T-helper 17 cell (primary cell): ENCODE measurements at regions not wholly inside any gene's neighbourhood (a gene's known extent, or its start where the extent isn't known, plus 50 kb on each side); places are given as distances from the start of the nearest gene placed in this dataset.
"Not testable (repeated sequence)": the region's sequence is repeated elsewhere in the genome, so short reads cannot be mapped to it uniquely, and the experiment has no call there.

Source experiments
- ATAC-seq: fragments of 150-1000 bp; cut with Tn5 transposase; 2 replicates; pipeline ENCODE4 v1.10.0; 2021; ENCODE audit warnings: mild to moderate bottlenecking, moderate library complexity
- DNase-seq, 3 donors: peaks; one replicate each; pipeline versions ENCODE4 v3.0.0 to v3.0.0-alpha.2; 2020 to 2021
- H3K9me3 ChIP-seq: one replicate; pipeline ENCODE4 v1.7.0; 2013; ENCODE audit warnings: low read length, mild to moderate bottlenecking; ENCODE audit not compliant: control insufficient read depth, poor library complexity, severe bottlenecking
- H3K27ac Mint-ChIP-seq: one replicate; pipeline ENCODE4 v1.8.0; 2022; ENCODE audit warnings: mild to moderate bottlenecking, moderate library complexity, mixed read lengths
- H3K27me3 Mint-ChIP-seq: one replicate; pipeline ENCODE4 v1.8.0; 2022; ENCODE audit warnings: mixed read lengths
- H3K36me3 Mint-ChIP-seq: one replicate; pipeline ENCODE4 v1.8.0; 2022; ENCODE audit warnings: low read depth, mixed read lengths
- H3K4me1 Mint-ChIP-seq: one replicate; pipeline ENCODE4 v1.8.0; 2022; ENCODE audit warnings: mild to moderate bottlenecking, mixed read lengths
- H3K4me3 Mint-ChIP-seq: one replicate; pipeline ENCODE4 v1.8.0; 2022; ENCODE audit warnings: mild to moderate bottlenecking, moderate library complexity, mixed read lengths

- Mint-ChIP-seq H3K36me3 (no peaks in the 10 kb centered on the region), H3K4me1 (no peaks in the 10 kb centered on the region), H3K27ac (no peak overlapping the region), H3K4me3 (no peak overlapping the region), H3K27me3 (no peaks in the 10 kb centered on the region)
- no peaks in the 10 kb centered on the region for H3K9me3 ChIP-seq
- DNase-seq (no peak), ATAC-seq (no peak)
Measured at GRCh38 chr5:130476325-130476724, 572.1 kb downstream of the CHSY3 start.

- Mint-ChIP-seq H3K4me3 (no peak overlapping the region), H3K36me3 (no peaks in the 10 kb centered on the region), H3K4me1 (no peaks in the 10 kb centered on the region), H3K27me3 (no peaks in the 10 kb centered on the region), H3K27ac (no peak overlapping the region)
- no peak for ATAC-seq
- DNase-seq: no peak
- no peaks in the 10 kb centered on the region for H3K9me3 ChIP-seq
Measured at GRCh38 chr5:130462516-130462915, 558.3 kb downstream of the CHSY3 start.

- Mint-ChIP-seq H3K4me3 (no peak overlapping the region), H3K27ac (no peak overlapping the region), H3K4me1 (no peaks in the 10 kb centered on the region), H3K27me3 (no peaks in the 10 kb centered on the region), H3K36me3 (no peaks in the 10 kb centered on the region)
- H3K9me3 ChIP-seq: no peaks in the 10 kb centered on the region
- ATAC-seq (no peak), DNase-seq (no peak)
Measured at GRCh38 chr5:130455175-130455574, 550.9 kb downstream of the CHSY3 start.

GRCh38 chr5:130452744-130453143 lies 548.5 kb downstream of the CHSY3 start:
- no peaks in the 10 kb centered on the region for H3K36me3 Mint-ChIP-seq
- DNase-seq: no peak
- no peaks in the 10 kb centered on the region for H3K4me1 Mint-ChIP-seq
- H3K27ac Mint-ChIP-seq: no peak overlapping the region
- no peaks in the 10 kb centered on the region for H3K27me3 Mint-ChIP-seq
- H3K9me3 ChIP-seq: no peaks in the 10 kb centered on the region
- no peak overlapping the region for H3K4me3 Mint-ChIP-seq
- ATAC-seq: no peak

GRCh38 chr5:130436430-130436829 lies 532.2 kb downstream of the CHSY3 start:
- no peak for DNase-seq
- no peaks in the 10 kb centered on the region for H3K9me3 ChIP-seq
- H3K27me3 Mint-ChIP-seq: no peaks in the 10 kb centered on the region
- H3K4me1 Mint-ChIP-seq: no peaks in the 10 kb centered on the region
- H3K27ac Mint-ChIP-seq: no peak overlapping the region
- no peak for ATAC-seq
- no peaks in the 10 kb centered on the region for H3K36me3 Mint-ChIP-seq
- no peak overlapping the region for H3K4me3 Mint-ChIP-seq

- Mint-ChIP-seq H3K4me3 (no peak overlapping the region), H3K27me3 (peaks cover 9% of the 10 kb centered on the region), H3K36me3 (no peaks in the 10 kb centered on the region), H3K27ac (no peak overlapping the region), H3K4me1 (no peaks in the 10 kb centered on the region)
- H3K9me3 ChIP-seq: no peaks in the 10 kb centered on the region
- DNase-seq: no peak
- ATAC-seq: no peak
Measured at GRCh38 chr5:130427222-130427955, 523.1 kb downstream of the CHSY3 start.

GRCh38 chr5:130425424-130425823 lies 521.2 kb downstream of the CHSY3 start:
- H3K9me3 ChIP-seq: no peaks in the 10 kb centered on the region
- H3K36me3 Mint-ChIP-seq: no peaks in the 10 kb centered on the region
- no peaks in the 10 kb centered on the region for H3K4me1 Mint-ChIP-seq
- H3K27ac Mint-ChIP-seq: no peak overlapping the region
- no peak overlapping the region for H3K4me3 Mint-ChIP-seq
- DNase-seq (no peak), ATAC-seq (no peak)
- H3K27me3 Mint-ChIP-seq: peaks cover 9% of the 10 kb centered on the region

GRCh38 chr5:130424341-130424740 lies 520.1 kb downstream of the CHSY3 start:
- ATAC-seq (no peak), DNase-seq (no peak)
- Mint-ChIP-seq H3K4me3 (no peak overlapping the region), H3K27ac (no peak overlapping the region), H3K27me3 (peaks cover 9% of the 10 kb centered on the region), H3K4me1 (no peaks in the 10 kb centered on the region), H3K36me3 (no peaks in the 10 kb centered on the region)
- no peaks in the 10 kb centered on the region for H3K9me3 ChIP-seq

GRCh38 chr5:130402906-130403305 lies 498.6 kb downstream of the CHSY3 start:
- no peaks in the 10 kb centered on the region for H3K9me3 ChIP-seq
- Mint-ChIP-seq H3K27me3 (no peaks in the 10 kb centered on the region), H3K4me1 (no peaks in the 10 kb centered on the region), H3K36me3 (no peaks in the 10 kb centered on the region), H3K4me3 (no peak overlapping the region), H3K27ac (no peak overlapping the region)
- DNase-seq (no peak), ATAC-seq (no peak)

- Mint-ChIP-seq H3K27me3 (no peaks in the 10 kb centered on the region), H3K36me3 (no peaks in the 10 kb centered on the region), H3K4me3 (no peak overlapping the region), H3K27ac (no peak overlapping the region), H3K4me1 (no peaks in the 10 kb centered on the region)
- DNase-seq: no peak
- ATAC-seq: no peak
- H3K9me3 ChIP-seq: no peaks in the 10 kb centered on the region
Measured at GRCh38 chr5:130400091-130400490, 495.8 kb downstream of the CHSY3 start.

- no peaks in the 10 kb centered on the region for H3K9me3 ChIP-seq
- ATAC-seq (no peak), DNase-seq (no peak)
- H3K27ac Mint-ChIP-seq: no peak overlapping the region
- H3K27me3 Mint-ChIP-seq: no peaks in the 10 kb centered on the region
- no peak overlapping the region for H3K4me3 Mint-ChIP-seq
- no peaks in the 10 kb centered on the region for H3K36me3 Mint-ChIP-seq
- H3K4me1 Mint-ChIP-seq: no peaks in the 10 kb centered on the region
Measured at GRCh38 chr5:130398825-130399224, 494.6 kb downstream of the CHSY3 start.

GRCh38 chr5:130397727-130398126 lies 493.5 kb downstream of the CHSY3 start:
- not testable (repeated sequence) for H3K4me3 Mint-ChIP-seq, H3K27ac Mint-ChIP-seq, H3K36me3 Mint-ChIP-seq, ATAC-seq, H3K9me3 ChIP-seq, H3K27me3 Mint-ChIP-seq, DNase-seq, H3K4me1 Mint-ChIP-seq

GRCh38 chr5:130397132-130397531 lies 492.9 kb downstream of the CHSY3 start:
- no peaks in the 10 kb centered on the region for H3K9me3 ChIP-seq
- no peaks in the 10 kb centered on the region for H3K27me3 Mint-ChIP-seq
- no peak overlapping the region for H3K4me3 Mint-ChIP-seq
- ATAC-seq: no peak
- H3K4me1 Mint-ChIP-seq: no peaks in the 10 kb centered on the region
- H3K27ac Mint-ChIP-seq: no peak overlapping the region
- no peaks in the 10 kb centered on the region for H3K36me3 Mint-ChIP-seq
- no peak for DNase-seq

GRCh38 chr5:130391727-130392264 lies 487.5 kb downstream of the CHSY3 start:
- H3K27me3 Mint-ChIP-seq, DNase-seq, H3K4me1 Mint-ChIP-seq: not testable (repeated sequence)

More at GRCh38 chr5:130391727-130392264, 487.5 kb downstream of the CHSY3 start:
- not testable (repeated sequence) for ATAC-seq, H3K9me3 ChIP-seq, H3K4me3 Mint-ChIP-seq, H3K36me3 Mint-ChIP-seq, H3K27ac Mint-ChIP-seq
